ENCODE measurements at regions not wholly inside any gene's neighbourhood (a gene's known extent, or its start where the extent isn't known, plus 50 kb on each side); places are given as distances from the start of the nearest gene placed in this dataset.

- Histone ChIP-seq H3K27me3 (no peaks in the 10 kb centered on the region), H3K27ac (no peak overlapping the region), H3K9me3 (no peaks in the 10 kb centered on the region), H3K4me3 (no peak overlapping the region), H3K36me3 (no peaks in the 10 kb centered on the region), H3K4me1 (no peaks in the 10 kb centered on the region)
- intact Hi-C loops (cut with DNase I), result no loop called here
- TF ChIP-seq EP300 (IDR thresholded peaks at IDR 0.05) (no peak), POLR2A (IDR thresholded peaks at IDR 0.05) (no peak), POLR2AphosphoS5 (IDR thresholded peaks at IDR 0.05) (no peak), CTCF (IDR thresholded peaks at IDR 0.05) (no peak)
- WGBS, 2 donors, result 36 to 81% methylated on average over 4 of the region's 4 CpGs
- no peak for DNase-seq
These were observed 375.3 kb downstream of the LNPK start for GRCh38 chr2:175626796-175627195.

- no peaks in the 10 kb centered on the region for H3K9me3 ChIP-seq
- no peaks in the 10 kb centered on the region for H3K27me3 ChIP-seq
- no peak overlapping the region for H3K4me3 ChIP-seq
- TF ChIP-seq POLR2AphosphoS5 (IDR thresholded peaks at IDR 0.05), result no peak
- TF ChIP-seq CTCF (IDR thresholded peaks at IDR 0.05), result no peak
- TF ChIP-seq EP300 (IDR thresholded peaks at IDR 0.05), result no peak
- no peak for TF ChIP-seq POLR2A (IDR thresholded peaks at IDR 0.05)
- H3K36me3 ChIP-seq, result no peaks in the 10 kb centered on the region
- no peak for DNase-seq
- intact Hi-C loops (cut with DNase I), result no loop called here
- WGBS, 2 donors, result 78 to 87% methylated on average over 5 of the region's 5 CpGs
- H3K27ac ChIP-seq, result no peak overlapping the region
- no peaks in the 10 kb centered on the region for H3K4me1 ChIP-seq
These were observed 377.3 kb downstream of the LNPK start for GRCh38 chr2:175624785-175625184.

DNA sequence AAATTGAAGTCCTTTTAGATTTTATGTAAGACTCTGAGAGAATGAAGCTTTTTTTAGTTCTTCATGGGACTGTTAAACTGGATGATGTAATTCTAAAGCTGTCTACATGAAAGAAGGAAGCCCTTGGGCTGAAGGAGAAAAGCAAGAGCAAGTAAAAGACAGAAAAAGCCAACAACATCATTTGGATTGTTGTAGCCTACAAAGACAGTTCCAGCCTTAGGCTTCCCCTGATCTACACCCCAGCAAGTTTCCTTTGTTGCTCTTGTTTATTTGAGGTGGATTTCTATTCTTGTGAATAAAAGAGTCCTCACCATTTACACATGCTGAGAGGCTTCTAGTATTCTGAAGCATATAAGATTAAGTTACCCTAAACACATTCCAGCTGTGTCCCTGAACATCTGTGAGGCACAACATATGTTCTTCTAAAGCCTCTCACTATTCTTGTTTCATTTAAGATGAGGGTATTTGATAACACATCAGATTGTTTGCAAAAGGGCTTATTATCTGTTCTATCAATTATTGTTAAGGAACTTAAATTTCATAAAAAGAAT lies 377.8 kb downstream of the LNPK start:
- Histone ChIP-seq H3K9me3 (no peaks in the 10 kb centered on the region), H3K27me3 (no peaks in the 10 kb centered on the region), H3K4me1 (no peaks in the 10 kb centered on the region), H3K4me3 (no peak overlapping the region), H3K27ac (no peak overlapping the region), H3K36me3 (no peaks in the 10 kb centered on the region)
- intact Hi-C loops (cut with DNase I), result no loop called here
- no peak for DNase-seq
- TF ChIP-seq CTCF (IDR thresholded peaks at IDR 0.05) (no peak), POLR2A (IDR thresholded peaks at IDR 0.05) (no peak), POLR2AphosphoS5 (IDR thresholded peaks at IDR 0.05) (no peak)

DNA sequence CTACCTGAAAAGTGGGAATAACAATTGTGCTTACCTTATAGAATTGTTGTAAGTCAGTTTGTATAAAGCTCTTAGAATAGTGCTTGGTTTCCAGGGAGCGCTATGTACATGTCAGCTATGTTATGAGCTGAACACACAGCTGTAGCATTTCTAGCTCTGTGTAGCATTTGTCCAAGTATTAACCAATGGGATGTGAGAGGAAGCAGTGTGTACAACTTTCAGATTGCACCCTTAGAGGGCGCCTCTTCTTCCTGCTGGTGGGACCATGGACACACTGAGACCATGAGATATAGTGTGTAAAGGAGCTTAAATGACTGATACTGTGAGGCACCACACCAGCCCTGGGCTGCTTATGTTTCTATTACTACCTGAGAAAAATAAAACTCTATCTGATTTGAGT lies 380.2 kb downstream of the LNPK start:
- Histone ChIP-seq H3K27ac (no peak overlapping the region), H3K27me3 (no peaks in the 10 kb centered on the region), H3K9me3 (no peaks in the 10 kb centered on the region), H3K36me3 (no peaks in the 10 kb centered on the region), H3K4me3 (no peak overlapping the region), H3K4me1 (no peaks in the 10 kb centered on the region)
- DNase-seq, result no peak
- TF ChIP-seq POLR2AphosphoS5 (IDR thresholded peaks at IDR 0.05) (no peak), POLR2A (IDR thresholded peaks at IDR 0.05) (no peak)
- 93 to 94% methylated on average over 2 of the region's 2 CpGs for WGBS, 2 donors
- intact Hi-C loops (cut with DNase I), result no loop called here

DNA sequence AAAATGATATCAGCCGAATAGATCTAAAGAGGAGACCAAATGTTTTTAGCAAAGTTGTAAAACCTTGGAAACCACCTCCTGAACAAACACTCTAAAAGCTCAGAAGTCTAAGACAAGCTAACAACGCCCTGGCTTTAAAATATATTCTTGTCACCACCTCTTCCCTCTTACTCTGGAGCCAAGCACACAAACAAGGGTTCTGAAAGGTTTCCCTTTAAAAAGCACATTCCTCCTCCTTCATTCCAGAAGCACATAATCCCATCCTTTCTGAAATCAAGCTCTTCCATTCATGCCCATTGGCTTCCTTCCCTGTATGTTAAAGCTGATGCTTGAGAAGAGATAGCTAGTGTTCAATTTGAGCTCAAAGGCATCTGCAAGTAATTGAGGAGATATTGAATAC lies 382.0 kb downstream of the LNPK start:
- Histone ChIP-seq H3K27ac (no peak overlapping the region), H3K27me3 (no peaks in the 10 kb centered on the region), H3K36me3 (no peaks in the 10 kb centered on the region), H3K4me1 (no peaks in the 10 kb centered on the region), H3K9me3 (no peaks in the 10 kb centered on the region), H3K4me3 (no peak overlapping the region)
- intact Hi-C loops (cut with DNase I), result no loop called here
- DNase-seq, result no peak
- WGBS, 2 donors, result 11 to 58% methylated on average over 2 of the region's 2 CpGs
- TF ChIP-seq POLR2AphosphoS5 (IDR thresholded peaks at IDR 0.05), result no peak
- TF ChIP-seq CTCF (IDR thresholded peaks at IDR 0.05), result no peak
